Ovary (tissue), 3 donors: ENCODE measurements at regions not wholly inside any gene's neighbourhood (a gene's known extent, or its start where the extent isn't known, plus 50 kb on each side); places are given as distances from the start of the nearest gene placed in this dataset.

Experiments used
- POLR2A ChIP-seq: fragments of 450-650 bp; IDR thresholded peaks from one replicate; pipeline ENCODE4 v1.6.1; 2017; ENCODE audit warnings: antibody characterized with exemption, mild to moderate bottlenecking, moderate library complexity
- TF ChIP-seq, protein P1 (sequence below), 3 donors: fragments of 450-650 bp in 2 of 3; fragments of 200-600 bp in 1 of 3; IDR thresholded peaks; one replicate each; pipeline versions ENCODE4 v1.5.1 to v1.8.0; 2016 to 2022; ENCODE audit warnings: antibody characterized with exemption in 3 of 3, mild to moderate bottlenecking in 1 of 3
- donor health status: DM: no; HTN: no; CAD: no.

DNA sequence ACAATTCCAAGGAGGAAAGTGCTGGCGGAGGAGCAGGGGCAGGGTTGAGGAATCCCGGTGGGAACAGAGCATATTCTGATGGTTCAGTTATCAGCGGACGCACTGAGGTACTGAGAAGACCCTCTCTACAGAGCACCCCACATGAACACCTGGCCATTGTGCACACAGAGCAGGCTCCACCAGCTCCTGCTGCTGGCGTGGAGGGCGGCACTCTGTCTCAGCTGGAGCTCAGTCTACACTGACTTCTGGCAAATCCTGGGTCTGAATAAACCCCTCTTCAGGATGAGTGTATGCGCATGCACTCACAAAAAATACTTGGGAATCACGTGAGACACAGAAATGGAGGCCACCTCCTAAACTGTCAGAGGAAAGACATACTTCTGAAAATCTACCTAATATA, 114.4 kb upstream of the IRS2 start:
- TF ChIP-seq, protein P1, sequence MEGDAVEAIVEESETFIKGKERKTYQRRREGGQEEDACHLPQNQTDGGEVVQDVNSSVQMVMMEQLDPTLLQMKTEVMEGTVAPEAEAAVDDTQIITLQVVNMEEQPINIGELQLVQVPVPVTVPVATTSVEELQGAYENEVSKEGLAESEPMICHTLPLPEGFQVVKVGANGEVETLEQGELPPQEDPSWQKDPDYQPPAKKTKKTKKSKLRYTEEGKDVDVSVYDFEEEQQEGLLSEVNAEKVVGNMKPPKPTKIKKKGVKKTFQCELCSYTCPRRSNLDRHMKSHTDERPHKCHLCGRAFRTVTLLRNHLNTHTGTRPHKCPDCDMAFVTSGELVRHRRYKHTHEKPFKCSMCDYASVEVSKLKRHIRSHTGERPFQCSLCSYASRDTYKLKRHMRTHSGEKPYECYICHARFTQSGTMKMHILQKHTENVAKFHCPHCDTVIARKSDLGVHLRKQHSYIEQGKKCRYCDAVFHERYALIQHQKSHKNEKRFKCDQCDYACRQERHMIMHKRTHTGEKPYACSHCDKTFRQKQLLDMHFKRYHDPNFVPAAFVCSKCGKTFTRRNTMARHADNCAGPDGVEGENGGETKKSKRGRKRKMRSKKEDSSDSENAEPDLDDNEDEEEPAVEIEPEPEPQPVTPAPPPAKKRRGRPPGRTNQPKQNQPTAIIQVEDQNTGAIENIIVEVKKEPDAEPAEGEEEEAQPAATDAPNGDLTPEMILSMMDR (IDR thresholded peaks at IDR 0.05): no peak
- TF ChIP-seq POLR2A: no peak
